H1 (cell line): ENCODE measurements at regions not wholly inside any gene's neighbourhood (a gene's known extent, or its start where the extent isn't known, plus 50 kb on each side); places are given as distances from the start of the nearest gene placed in this dataset.

ENCODE experiments used
- CTCF ChIA-PET: fragments of 300-600 bp; sonication (Branson Sonifier 250); formaldehyde crosslinking; loops from one replicate; lab custom pipeline; 2021; ENCODE audit not compliant: partially characterized antibody; lab: Charles Lee
- POLR2A ChIA-PET: fragments of 300-600 bp; sonication (Branson Sonifier 250); formaldehyde crosslinking; loops from one replicate; lab custom pipeline; 2021; ENCODE audit warnings: inconsistent platforms; ENCODE audit not compliant: partially characterized antibody; lab: Charles Lee
- DNase-seq, 2 experiments: peaks; one replicate each; pipeline versions ENCODE4 v3.0.0 to v3.0.0-alpha.2; 2010 to 2022; ENCODE audit warnings: low spot score in 2 of 2, low read depth in 1 of 2, mixed read lengths in 1 of 2
- FAIRE-seq: peaks from 2 replicates; lab custom pipeline; 2011; peaks lifted over from hg19 to GRCh38; lab: Jason Lieb, UNC
- H2AFZ ChIP-seq: 2 replicates; pipeline ENCODE4 v1.8.1; 2012; ENCODE audit warnings: low read length, inconsistent platforms
- H2AK5ac ChIP-seq: 2 replicates; pipeline ENCODE4 v1.6.1; 2013; ENCODE audit warnings: low read depth, low read length
- H2BK120ac ChIP-seq: replicated peaks from 2 replicates; pipeline ENCODE3; 2013; ENCODE audit warnings: low read depth, low read length, inconsistent platforms
- H2BK12ac ChIP-seq: 2 replicates; pipeline ENCODE4 v1.6.1; 2013; ENCODE audit warnings: low read depth, low read length
- H2BK15ac ChIP-seq: 2 replicates; pipeline ENCODE4 v1.6.1; 2013; ENCODE audit warnings: low read length
- H2BK20ac ChIP-seq: 2 replicates; pipeline ENCODE4 v1.6.1; 2013; ENCODE audit warnings: low read length
- H2BK5ac ChIP-seq: 2 replicates; pipeline ENCODE4 v1.6.1; 2013; ENCODE audit warnings: low read depth, low read length
- H3K14ac ChIP-seq: 2 replicates; pipeline ENCODE4 v1.6.1; 2013; ENCODE audit warnings: inconsistent platforms; ENCODE audit not compliant: insufficient read length
- H3K18ac ChIP-seq: 2 replicates; pipeline ENCODE4 v1.6.1; 2013; ENCODE audit warnings: low read length; ENCODE audit errors: extremely low read depth
- H3K23ac ChIP-seq: 2 replicates; pipeline ENCODE4 v1.6.1; 2013; ENCODE audit warnings: inconsistent platforms; ENCODE audit not compliant: insufficient read length
- H3K23me2 ChIP-seq: 2 replicates; pipeline ENCODE4 v1.6.1; 2013; ENCODE audit warnings: low read depth, low read length
- H3K27ac ChIP-seq: 2 replicates; pipeline ENCODE4 v1.6.1; 2011; ENCODE audit warnings: low read depth, low read length, inconsistent platforms
- H3K27me3 ChIP-seq, 4 experiments: replicated peaks in 1 of 4; 1 replicate in 1 of 4; 2 replicates in 3 of 4; pipeline versions ENCODE4 v1.6.1 to v1.8.1; 2011 to 2013; ENCODE audit warnings: low read length in 3 of 4, mild to moderate bottlenecking in 3 of 4, inconsistent platforms in 2 of 4, mixed read lengths in 2 of 4, moderate library complexity in 1 of 4; ENCODE audit not compliant: control insufficient read depth in 3 of 4, insufficient read depth in 3 of 4; ENCODE audit errors: extremely low read depth in 1 of 4
- H3K36me3 ChIP-seq, 4 experiments: 2 replicates each; pipeline versions ENCODE4 v1.6.1 to v1.8.1; 2011 to 2013; ENCODE audit warnings: mild to moderate bottlenecking in 4 of 4, low read length in 3 of 4, moderate library complexity in 2 of 4, control low read depth in 1 of 4, inconsistent platforms in 1 of 4; ENCODE audit not compliant: insufficient read depth in 4 of 4, control insufficient read depth in 2 of 4
- H3K4ac ChIP-seq: replicated peaks from 2 replicates; pipeline ENCODE3; 2013; ENCODE audit warnings: low read length, low read depth, mixed read lengths, inconsistent platforms; ENCODE audit not compliant: insufficient read length
- H3K4me1 ChIP-seq, 4 experiments: replicated peaks in 1 of 4; 1 replicate in 1 of 4; 2 replicates in 3 of 4; pipeline versions ENCODE4 v1.6.1 to v1.8.1; 2011 to 2013; ENCODE audit warnings: low read length in 3 of 4, inconsistent platforms in 2 of 4, mixed read lengths in 1 of 4; ENCODE audit not compliant: insufficient read depth in 4 of 4, control insufficient read depth in 3 of 4
- H3K4me2 ChIP-seq, 2 experiments: 2 replicates each; pipeline versions ENCODE4 v1.6.1 to v1.8.1; 2011 to 2013; ENCODE audit warnings: low read depth in 2 of 2, low read length in 2 of 2, control low read depth in 1 of 2, inconsistent platforms in 1 of 2, mild to moderate bottlenecking in 1 of 2; ENCODE audit not compliant: insufficient read depth in 1 of 2
- H3K4me3 ChIP-seq, 4 experiments: fragments of 200-600, 300-600 bp in 1 of 4; sonication (generic), shearing (Covaris generic), sonication (Bioruptor Twin) in 1 of 4; 2 replicates each; pipeline versions ENCODE4 v1.5.1 to v1.8.1; 2011 to 2016; ENCODE audit warnings: low read length in 4 of 4, low read depth in 3 of 4, control low read depth in 2 of 4, inconsistent platforms in 2 of 4, mild to moderate bottlenecking in 2 of 4, mixed read lengths in 1 of 4, moderate library complexity in 1 of 4; ENCODE audit not compliant: insufficient read depth in 2 of 4; ENCODE audit errors: extremely low read depth in 1 of 4
- H3K56ac ChIP-seq: replicated peaks from 2 replicates; pipeline ENCODE3; 2013; ENCODE audit warnings: low read depth, mild to moderate bottlenecking, mixed read lengths, low read length, inconsistent platforms; ENCODE audit not compliant: insufficient read length
- H3K79me1 ChIP-seq: 2 replicates; pipeline ENCODE4 v1.6.1; 2013; ENCODE audit warnings: low read depth, low read length, control low read depth
- H3K79me2 ChIP-seq, 2 experiments: 2 replicates each; pipeline versions ENCODE4 v1.6.1 to v1.8.1; 2012 to 2013; ENCODE audit warnings: low read length in 2 of 2, mild to moderate bottlenecking in 2 of 2, inconsistent platforms in 1 of 2; ENCODE audit not compliant: insufficient read depth in 2 of 2, control insufficient read depth in 1 of 2
- H3K9ac ChIP-seq, 4 experiments: replicated peaks in 1 of 4; 1 replicate in 1 of 4; 2 replicates in 3 of 4; pipeline versions ENCODE4 v1.6.1 to v1.8.1; 2011 to 2013; ENCODE audit warnings: low read depth in 3 of 4, low read length in 3 of 4, control low read depth in 2 of 4, mild to moderate bottlenecking in 2 of 4, moderate library complexity in 2 of 4, inconsistent platforms in 1 of 4; ENCODE audit errors: extremely low read depth in 1 of 4
- H3K9me3 ChIP-seq, 2 experiments: 2 replicates each; pipeline versions ENCODE4 v1.6.1 to v1.8.1; 2012 to 2013; ENCODE audit warnings: mild to moderate bottlenecking in 2 of 2, moderate library complexity in 2 of 2, control low read depth in 1 of 2, inconsistent platforms in 1 of 2, low read depth in 1 of 2, low read length in 1 of 2, mixed read lengths in 1 of 2; ENCODE audit not compliant: insufficient read depth in 2 of 2
- H4K20me1 ChIP-seq, 2 experiments: replicated peaks in 1 of 2; 2 replicates each; pipeline versions ENCODE3 to v1.8.1; 2011 to 2013; ENCODE audit warnings: inconsistent platforms in 2 of 2, low read length in 2 of 2, mild to moderate bottlenecking in 1 of 2; ENCODE audit not compliant: insufficient read depth in 2 of 2, control insufficient read depth in 1 of 2
- H4K5ac ChIP-seq: 2 replicates; pipeline ENCODE4 v1.6.1; 2013; ENCODE audit warnings: low read length, low read depth, mixed read lengths, inconsistent platforms; ENCODE audit not compliant: insufficient read length
- H4K8ac ChIP-seq: 2 replicates; pipeline ENCODE4 v1.8.0; 2013; ENCODE audit warnings: mild to moderate bottlenecking, moderate library complexity, low read length, inconsistent platforms; ENCODE audit not compliant: insufficient read depth; ENCODE audit errors: extremely low read depth
- H4K91ac ChIP-seq: replicated peaks from 2 replicates; pipeline ENCODE3; 2013; ENCODE audit warnings: low read length, mixed read lengths, inconsistent platforms; ENCODE audit not compliant: insufficient read length
- BCL11A ChIP-seq, 2 experiments: IDR thresholded peaks; one replicate each; pipeline ENCODE4 v1.6.1; 2011; ENCODE audit warnings: low read depth in 2 of 2, low read length in 2 of 2, mild to moderate bottlenecking in 2 of 2
- CBX8 ChIP-seq: fragments of 300-800, 300-1000 bp; sonication (generic); IDR thresholded peaks from 2 replicates; pipeline ENCODE4 v1.7.1; 2016; ENCODE audit warnings: low read depth, low read length, borderline replicate concordance
- CEBPB ChIP-seq: IDR thresholded peaks from 2 replicates; pipeline ENCODE4 v1.6.1; 2012; ENCODE audit warnings: low read depth, low read length
- HDAC2 ChIP-seq, 2 experiments: fragments of 300-600 bp in 1 of 2; sonication (generic) in 1 of 2; IDR thresholded peaks; 2 replicates each; pipeline ENCODE4 v1.6.1; 2011 to 2012; ENCODE audit warnings: low read depth in 2 of 2, low read length in 2 of 2, mild to moderate bottlenecking in 2 of 2, moderate library complexity in 2 of 2, borderline replicate concordance in 1 of 2, inconsistent platforms in 1 of 2
- KDM5A ChIP-seq: fragments of 200-600 bp; IDR thresholded peaks from 2 replicates; pipeline ENCODE4 v1.7.1; 2012; ENCODE audit warnings: mild to moderate bottlenecking, low read length, inconsistent platforms, mixed read lengths
- NANOG ChIP-seq: IDR thresholded peaks from 2 replicates; pipeline ENCODE4 v1.6.1; 2011; ENCODE audit warnings: low read length, low read depth, mild to moderate bottlenecking, inconsistent platforms; ENCODE audit not compliant: insufficient read depth, poor library complexity, severe bottlenecking
- POLR2AphosphoS5 ChIP-seq: IDR thresholded peaks from 2 replicates; pipeline ENCODE4 v1.6.1; 2011; ENCODE audit warnings: low read depth, low read length
- POU5F1 ChIP-seq: IDR thresholded peaks from 2 replicates; pipeline ENCODE4 v1.6.1; 2011; ENCODE audit warnings: low read depth, mild to moderate bottlenecking, low read length, moderate library complexity
- RBBP5 ChIP-seq: IDR thresholded peaks from 2 replicates; pipeline ENCODE4 v1.7.1; 2012; ENCODE audit warnings: low read depth, mild to moderate bottlenecking, inconsistent platforms, low read length, moderate library complexity, borderline replicate concordance
- RXRA ChIP-seq: IDR thresholded peaks from 2 replicates; pipeline ENCODE4 v1.6.1; 2011; ENCODE audit warnings: low read depth, mild to moderate bottlenecking, low read length, moderate library complexity; ENCODE audit not compliant: insufficient read depth
- SIN3A ChIP-seq, 2 experiments: IDR thresholded peaks in 1 of 2; conservative IDR thresholded peaks in 1 of 2; 2 replicates each; pipeline ENCODE4 v1.6.1; 2011 to 2012; ENCODE audit warnings: low read length in 2 of 2, improper control_type of control experiment in 1 of 2, low read depth in 1 of 2, mild to moderate bottlenecking in 1 of 2
- SP1 ChIP-seq: IDR thresholded peaks from 2 replicates; pipeline ENCODE4 v1.6.1; 2011; ENCODE audit warnings: low read depth, low read length
- SP2 ChIP-seq: IDR thresholded peaks from 2 replicates; pipeline ENCODE4 v1.6.1; 2012; ENCODE audit warnings: mild to moderate bottlenecking, low read length, inconsistent platforms
- WGBS, 2 experiments: shearing (Covaris generic) in 1 of 2; methylation state at CpG; one replicate each; pipeline versions ENCODE4 v1.1.6 to v1.1.7; 2013 to 2015; ENCODE audit warnings: low lambda C conversion rate in 2 of 2, mixed read lengths in 2 of 2, inconsistent platforms in 1 of 2, low coverage in 1 of 2, missing lambda C conversion rate in 1 of 2; ENCODE audit not compliant: insufficient replicate concordance in 2 of 2, insufficient coverage in 1 of 2, insufficient read length in 1 of 2; ENCODE audit errors: extremely low coverage in 1 of 2, missing lambda C conversion rate in 1 of 2; 5-methylcytosine and 5-hydroxymethylcytosine counted together

DNA sequence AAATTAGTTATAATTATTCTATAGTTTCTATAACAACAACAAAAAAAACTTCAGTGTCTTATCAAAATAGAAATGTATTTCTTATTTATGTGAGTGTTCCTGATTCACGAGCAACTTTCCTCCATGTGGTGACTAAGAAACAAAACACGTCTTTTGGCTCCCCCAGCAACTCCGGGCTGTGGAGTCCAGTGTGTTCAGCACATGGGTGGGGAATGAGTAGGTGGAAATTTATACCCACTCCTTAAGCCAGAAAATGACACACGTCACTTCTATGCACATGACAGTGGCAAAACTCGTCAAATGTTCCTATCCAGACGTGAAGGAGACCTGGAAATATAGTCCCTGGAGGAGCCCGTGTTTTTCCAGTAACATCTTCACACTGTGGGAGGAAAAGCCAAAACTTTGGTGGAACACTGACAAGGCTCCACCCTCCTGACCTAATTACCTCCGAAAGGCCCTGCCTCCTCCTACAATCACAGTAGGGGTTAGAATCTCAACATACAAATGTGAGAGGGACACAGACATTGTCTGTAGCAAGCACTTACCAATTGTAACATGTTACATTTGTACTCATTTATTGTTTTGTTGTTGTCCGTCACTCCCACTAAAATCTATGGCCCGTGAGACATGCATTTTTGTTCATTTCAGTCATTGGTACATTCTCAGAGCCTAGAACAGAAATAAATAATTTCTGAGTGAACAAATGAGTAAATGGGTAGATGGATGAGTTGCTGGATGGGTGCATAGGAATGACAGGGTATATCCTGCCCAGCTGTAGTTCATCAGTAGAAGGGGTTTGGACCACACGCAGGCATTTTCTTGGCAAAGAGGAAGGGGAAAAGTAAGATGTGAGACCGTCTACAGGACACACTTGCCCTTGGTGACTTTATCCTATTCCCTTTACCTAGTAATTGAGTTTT, 605.8 kb upstream of the TENM3 start:
- H3K23me2 ChIP-seq = no peaks in the 10 kb centered on the region
- no peak overlapping the region for H3K56ac ChIP-seq
- H3K14ac ChIP-seq = no peak overlapping the region
- no peak overlapping the region for H4K8ac ChIP-seq
- 90% methylated on average over 12 of the region's 12 CpGs; no CpG with 5 or more reads in 1 of the 2 experiments for WGBS, 2 experiments
- H2BK5ac ChIP-seq = no peak overlapping the region
- no peaks in the 10 kb centered on the region for H3K79me2 ChIP-seq
- no peaks in the 10 kb centered on the region for H3K79me1 ChIP-seq
- H3K4me2 ChIP-seq = no peak overlapping the region
- H4K20me1 ChIP-seq = no peaks in the 10 kb centered on the region
- no peaks in the 10 kb centered on the region for H3K27me3 ChIP-seq
- no peak overlapping the region for H3K4ac ChIP-seq
- H3K23ac ChIP-seq = no peak overlapping the region
- FAIRE-seq = no peak
- no peak overlapping the region for H2BK15ac ChIP-seq
- no peaks in the 10 kb centered on the region for H3K4me1 ChIP-seq
- no peaks in the 10 kb centered on the region for H3K36me3 ChIP-seq
- POLR2A ChIA-PET = no interaction called here
- CTCF ChIA-PET = no interaction called here
- no peak overlapping the region for H3K18ac ChIP-seq
- no peak for DNase-seq
- no peak overlapping the region for H3K9ac ChIP-seq
- no peak overlapping the region for H2BK12ac ChIP-seq
- no peak overlapping the region for H3K4me3 ChIP-seq
- no peak overlapping the region for H2BK20ac ChIP-seq
- H3K27ac ChIP-seq = no peak overlapping the region
- no peak overlapping the region for H4K91ac ChIP-seq
- no peak overlapping the region for H2BK120ac ChIP-seq
- H4K5ac ChIP-seq = no peak overlapping the region
- no peak overlapping the region for H2AFZ ChIP-seq
- no peaks in the 10 kb centered on the region for H3K9me3 ChIP-seq
- H2AK5ac ChIP-seq = no peak overlapping the region
- TF ChIP-seq RXRA = no peak
- TF ChIP-seq CBX8 = no peak
- no peak for TF ChIP-seq POU5F1
- no peak for TF ChIP-seq CEBPB
- no peak for TF ChIP-seq NANOG
- no peak for TF ChIP-seq SP2
- no peak for TF ChIP-seq SIN3A (conservative IDR thresholded peaks at IDR 0.05 in 1 of 2, IDR thresholded peaks at IDR 0.05 in 1 of 2; ENCODE audit: low read depth in 1 of 2, low read length in 2 of 2)
- no peak for TF ChIP-seq HDAC2 (IDR thresholded peaks at IDR 0.05; ENCODE audit: borderline replicate concordance in 1 of 2, low read depth in 2 of 2, low read length in 2 of 2)
- no peak for TF ChIP-seq RBBP5
- no peak for TF ChIP-seq BCL11A (IDR thresholded peaks at IDR 0.05; ENCODE audit: low read depth in 2 of 2, low read length in 2 of 2)
- TF ChIP-seq SP1 = no peak
- TF ChIP-seq KDM5A = no peak
- no peak for TF ChIP-seq POLR2AphosphoS5
